ENCODE measurements at regions not wholly inside any gene's neighbourhood (a gene's known extent, or its start where the extent isn't known, plus 50 kb on each side); places are given as distances from the start of the nearest gene placed in this dataset.

GRCh38 chr4:183838987-183839712, 66.0 kb upstream of the STOX2 start:
- Histone ChIP-seq H3K4me1 (ENCODE audit: insufficient read depth, low read length) (no peaks in the 10 kb centered on the region), H3K27me3 (ENCODE audit: insufficient read depth, low read length) (no peaks in the 10 kb centered on the region), H3K36me3 (ENCODE audit: insufficient read depth, low read length) (no peaks in the 10 kb centered on the region), H3K4me2 (ENCODE audit: low read length) (no peak overlapping the region), H2AFZ (ENCODE audit: low read depth, low read length) (no peak overlapping the region), H3K79me2 (ENCODE audit: insufficient read depth, low read length) (no peaks in the 10 kb centered on the region), H4K20me1 (ENCODE audit: insufficient read depth, low read length) (no peaks in the 10 kb centered on the region), H3K9ac (ENCODE audit: low read length) (no peak overlapping the region), H3K27ac (ENCODE audit: low read depth, low read length) (no peak overlapping the region), H3K9me3 (ENCODE audit: insufficient read depth, low read depth, low read length) (no peaks in the 10 kb centered on the region), H3K4me3 (ENCODE audit: insufficient read depth, low read depth, low read length) (no peak overlapping the region)
- no peaks in the 10 kb centered on the region for H3K4me1 Mint-ChIP-seq (ENCODE audit: low read depth, unreplicated experiment)
- no peak overlapping the region for H3K4me3 Mint-ChIP-seq (ENCODE audit: unreplicated experiment)
- no peaks in the 10 kb centered on the region for H3K36me3 Mint-ChIP-seq (ENCODE audit: low read depth, unreplicated experiment)
- peaks cover 2% of the 10 kb centered on the region for H3K9me3 Mint-ChIP-seq (ENCODE audit: unreplicated experiment)
- H3K27me3 Mint-ChIP-seq (ENCODE audit: low read depth, unreplicated experiment), result peaks cover 5% of the 10 kb centered on the region
- DNase-seq (ENCODE audit: low read depth) (peak; percentile 4), FAIRE-seq (no peak)
- TF ChIP-seq CTCF (IDR thresholded peaks at IDR 0.05; ENCODE audit: insufficient read depth, low read depth, low read length) (peak; percentile 3), EZH2 (IDR thresholded peaks at IDR 0.05; ENCODE audit: insufficient read depth, low read length) (no peak)
- no peak overlapping the region for H3K27ac Mint-ChIP-seq (ENCODE audit: unreplicated experiment)

DNA sequence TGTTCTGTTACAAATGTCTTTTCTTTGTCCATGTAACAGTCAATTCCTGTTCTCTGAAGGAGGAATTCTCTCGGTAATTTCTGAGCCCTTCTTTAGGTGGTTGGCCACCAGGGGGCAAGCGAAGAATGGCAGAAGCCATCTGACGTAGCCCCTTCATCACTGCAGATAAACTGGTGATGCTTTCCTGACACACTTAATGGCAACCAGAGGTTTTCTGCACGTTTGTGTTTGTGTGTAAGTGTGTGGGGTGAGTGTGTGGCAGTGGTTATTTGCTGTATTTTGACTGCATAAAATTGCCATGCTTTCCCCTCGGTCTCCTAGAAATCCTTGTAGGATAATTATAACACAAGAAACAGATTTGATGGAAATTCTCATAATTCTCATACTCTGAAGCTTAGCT, 64.8 kb upstream of the STOX2 start:
- H3K9ac ChIP-seq (ENCODE audit: low read length), result no peak overlapping the region
- peak; percentile 80 for FAIRE-seq
- H3K27ac ChIP-seq (ENCODE audit: low read depth, low read length), result no peak overlapping the region
- H4K20me1 ChIP-seq (ENCODE audit: insufficient read depth, low read length), result no peaks in the 10 kb centered on the region
- no peaks in the 10 kb centered on the region for H3K9me3 ChIP-seq (ENCODE audit: insufficient read depth, low read depth, low read length)
- no peak for TF ChIP-seq EZH2 (IDR thresholded peaks at IDR 0.05; ENCODE audit: insufficient read depth, low read length)
- TF ChIP-seq CTCF (IDR thresholded peaks at IDR 0.05; ENCODE audit: insufficient read depth, low read depth, low read length), result peak; percentile 91
- H3K36me3 ChIP-seq (ENCODE audit: insufficient read depth, low read length), result no peaks in the 10 kb centered on the region
- no peaks in the 10 kb centered on the region for H3K9me3 Mint-ChIP-seq (ENCODE audit: unreplicated experiment)
- no peaks in the 10 kb centered on the region for H3K4me1 ChIP-seq (ENCODE audit: insufficient read depth, low read length)
- no peaks in the 10 kb centered on the region for H3K27me3 ChIP-seq (ENCODE audit: insufficient read depth, low read length)
- no peak overlapping the region for H2AFZ ChIP-seq (ENCODE audit: low read depth, low read length)
- no peaks in the 10 kb centered on the region for H3K36me3 Mint-ChIP-seq (ENCODE audit: low read depth, unreplicated experiment)
- no peaks in the 10 kb centered on the region for H3K79me2 ChIP-seq (ENCODE audit: insufficient read depth, low read length)
- DNase-seq (ENCODE audit: low read depth), result peak; percentile 48
- peaks cover 1% of the 10 kb centered on the region for H3K27me3 Mint-ChIP-seq (ENCODE audit: low read depth, unreplicated experiment)
- no peaks in the 10 kb centered on the region for H3K4me1 Mint-ChIP-seq (ENCODE audit: low read depth, unreplicated experiment)
- no peak overlapping the region for H3K4me3 Mint-ChIP-seq (ENCODE audit: unreplicated experiment)
- H3K4me2 ChIP-seq (ENCODE audit: low read length), result no peak overlapping the region
- H3K4me3 ChIP-seq (ENCODE audit: insufficient read depth, low read depth, low read length), result no peak overlapping the region
- H3K27ac Mint-ChIP-seq (ENCODE audit: unreplicated experiment), result no peak overlapping the region

GRCh38 chr4:183841001-183841400, 64.1 kb upstream of the STOX2 start:
- Histone ChIP-seq H2AFZ (ENCODE audit: low read depth, low read length) (no peak overlapping the region), H3K4me2 (ENCODE audit: low read length) (no peak overlapping the region), H3K36me3 (ENCODE audit: insufficient read depth, low read length) (no peaks in the 10 kb centered on the region), H3K27me3 (ENCODE audit: insufficient read depth, low read length) (peaks cover under 1% of the 10 kb centered on the region), H4K20me1 (ENCODE audit: insufficient read depth, low read length) (no peaks in the 10 kb centered on the region), H3K27ac (ENCODE audit: low read depth, low read length) (no peak overlapping the region), H3K9ac (ENCODE audit: low read length) (no peak overlapping the region), H3K4me1 (ENCODE audit: insufficient read depth, low read length) (no peaks in the 10 kb centered on the region), H3K79me2 (ENCODE audit: insufficient read depth, low read length) (no peaks in the 10 kb centered on the region), H3K9me3 (ENCODE audit: insufficient read depth, low read depth, low read length) (no peaks in the 10 kb centered on the region), H3K4me3 (ENCODE audit: insufficient read depth, low read depth, low read length) (no peak overlapping the region)
- H3K27me3 Mint-ChIP-seq (ENCODE audit: low read depth, unreplicated experiment), result peaks cover 1% of the 10 kb centered on the region
- no peak for TF ChIP-seq EZH2 (IDR thresholded peaks at IDR 0.05; ENCODE audit: insufficient read depth, low read length)
- TF ChIP-seq CTCF (IDR thresholded peaks at IDR 0.05; ENCODE audit: insufficient read depth, low read depth, low read length), result no peak
- DNase-seq (ENCODE audit: low read depth), result no peak
- peaks cover 1% of the 10 kb centered on the region for H3K9me3 Mint-ChIP-seq (ENCODE audit: unreplicated experiment)
- H3K36me3 Mint-ChIP-seq (ENCODE audit: low read depth, unreplicated experiment), result no peaks in the 10 kb centered on the region
- H3K27ac Mint-ChIP-seq (ENCODE audit: unreplicated experiment), result no peak overlapping the region
- H3K4me3 Mint-ChIP-seq (ENCODE audit: unreplicated experiment), result no peak overlapping the region
- FAIRE-seq, result no peak
- H3K4me1 Mint-ChIP-seq (ENCODE audit: low read depth, unreplicated experiment), result no peaks in the 10 kb centered on the region
